Liver (tissue), 3 donors: ENCODE measurements at regions not wholly inside any gene's neighbourhood (a gene's known extent, or its start where the extent isn't known, plus 50 kb on each side); places are given as distances from the start of the nearest gene placed in this dataset.

ENCODE experiments used
- CTCF ChIP-seq: fragments of 150-350 bp; IDR thresholded peaks from 2 replicates; pipeline ENCODE4 v1.5.1; 2017; ENCODE audit warnings: improper control_type of control experiment, low read depth, low read length; ENCODE audit not compliant: missing input control
- EGR1 ChIP-seq, 2 donors: IDR thresholded peaks; 2 replicates each; pipeline ENCODE4 v1.6.1; 2016 to 2018; ENCODE audit warnings: antibody characterized with exemption in 2 of 2, low read depth in 2 of 2
- HNF4A ChIP-seq, 2 donors: conservative IDR thresholded peaks; 2 replicates each; pipeline ENCODE4 v1.6.1; 2016; ENCODE audit warnings: antibody characterized with exemption in 2 of 2, mild to moderate bottlenecking in 2 of 2
- MAX ChIP-seq: IDR thresholded peaks from 2 replicates; pipeline ENCODE4 v1.6.1; 2016; ENCODE audit warnings: antibody characterized with exemption
- RAD21 ChIP-seq, 2 donors: IDR thresholded peaks; 2 replicates each; pipeline ENCODE4 v1.6.1; 2016; ENCODE audit warnings: antibody characterized with exemption in 2 of 2, mild to moderate bottlenecking in 2 of 2
- REST ChIP-seq: IDR thresholded peaks from 2 replicates; pipeline ENCODE4 v1.6.1; 2016; ENCODE audit warnings: antibody characterized with exemption, mild to moderate bottlenecking
- RXRA ChIP-seq, 2 donors: IDR thresholded peaks; 2 replicates each; pipeline ENCODE4 v1.6.1; 2017 to 2018; ENCODE audit warnings: antibody characterized with exemption in 2 of 2, mild to moderate bottlenecking in 1 of 2
- SP1 ChIP-seq: IDR thresholded peaks from 2 replicates; pipeline ENCODE4 v1.6.1; 2018; ENCODE audit warnings: antibody characterized with exemption, mild to moderate bottlenecking
- TAF1 ChIP-seq: conservative IDR thresholded peaks from 2 replicates; pipeline ENCODE4 v1.6.1; 2016; ENCODE audit warnings: antibody characterized with exemption, mild to moderate bottlenecking
- YY1 ChIP-seq: IDR thresholded peaks from 2 replicates; pipeline ENCODE4 v1.6.1; 2016; ENCODE audit warnings: antibody characterized with exemption, mild to moderate bottlenecking
- ZBTB33 ChIP-seq: IDR thresholded peaks from 2 replicates; pipeline ENCODE4 v1.6.1; 2016; ENCODE audit warnings: antibody characterized with exemption
- donor health status: healthy.
- donor health status: healthy.

- TF ChIP-seq CTCF (no peak), YY1 (no peak), REST (no peak), SP1 (no peak), RAD21 (IDR thresholded peaks at IDR 0.05) (no peak), MAX (no peak), HNF4A (conservative IDR thresholded peaks at IDR 0.05) (no peak), EGR1 (IDR thresholded peaks at IDR 0.05; ENCODE audit: low read depth in 2 of 2) (no peak), RXRA (IDR thresholded peaks at IDR 0.05) (no peak), ZBTB33 (no peak), TAF1 (no peak)
Measured at GRCh38 chr1:220966041-220966440, 86.8 kb downstream of the HLX start.
